ENCODE measurements at regions not wholly inside any gene's neighbourhood (a gene's known extent, or its start where the extent isn't known, plus 50 kb on each side); places are given as distances from the start of the nearest gene placed in this dataset.

DNA sequence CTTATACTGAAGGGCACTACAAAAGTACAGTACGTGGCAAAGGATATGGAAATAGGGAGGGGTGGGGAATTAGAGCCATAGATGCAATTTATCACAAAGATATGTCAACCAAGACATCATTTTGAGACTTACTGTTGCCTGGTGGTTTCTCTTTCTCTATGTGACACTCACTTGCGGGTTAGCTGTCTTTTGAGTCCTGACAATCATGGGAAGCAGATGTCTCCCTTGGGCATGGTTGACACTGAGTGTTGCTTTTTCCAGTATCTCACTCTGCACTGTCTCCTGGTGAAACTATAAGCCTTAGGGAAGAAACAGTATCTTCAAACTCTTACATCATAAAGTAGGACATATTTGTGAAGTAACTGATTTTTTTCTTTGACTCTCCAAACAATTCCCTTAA lies 383.5 kb upstream of the LCORL start:
- TF ChIP-seq, protein P1, sequence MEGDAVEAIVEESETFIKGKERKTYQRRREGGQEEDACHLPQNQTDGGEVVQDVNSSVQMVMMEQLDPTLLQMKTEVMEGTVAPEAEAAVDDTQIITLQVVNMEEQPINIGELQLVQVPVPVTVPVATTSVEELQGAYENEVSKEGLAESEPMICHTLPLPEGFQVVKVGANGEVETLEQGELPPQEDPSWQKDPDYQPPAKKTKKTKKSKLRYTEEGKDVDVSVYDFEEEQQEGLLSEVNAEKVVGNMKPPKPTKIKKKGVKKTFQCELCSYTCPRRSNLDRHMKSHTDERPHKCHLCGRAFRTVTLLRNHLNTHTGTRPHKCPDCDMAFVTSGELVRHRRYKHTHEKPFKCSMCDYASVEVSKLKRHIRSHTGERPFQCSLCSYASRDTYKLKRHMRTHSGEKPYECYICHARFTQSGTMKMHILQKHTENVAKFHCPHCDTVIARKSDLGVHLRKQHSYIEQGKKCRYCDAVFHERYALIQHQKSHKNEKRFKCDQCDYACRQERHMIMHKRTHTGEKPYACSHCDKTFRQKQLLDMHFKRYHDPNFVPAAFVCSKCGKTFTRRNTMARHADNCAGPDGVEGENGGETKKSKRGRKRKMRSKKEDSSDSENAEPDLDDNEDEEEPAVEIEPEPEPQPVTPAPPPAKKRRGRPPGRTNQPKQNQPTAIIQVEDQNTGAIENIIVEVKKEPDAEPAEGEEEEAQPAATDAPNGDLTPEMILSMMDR (IDR thresholded peaks at IDR 0.05; ENCODE audit: low read depth, low read length, poor library complexity, severe bottlenecking), result no peak
- TF ChIP-seq EZH2phosphoT487 (IDR thresholded peaks at IDR 0.05; ENCODE audit: borderline replicate concordance, low read length), result no peak

All from DOHH2 (cell line).